Activated CD8-positive, alpha-beta T cell treated with anti-CD3 and anti-CD28 coated beads for 36 hours (primary cell): ENCODE measurements at regions not wholly inside any gene's neighbourhood (a gene's known extent, or its start where the extent isn't known, plus 50 kb on each side); places are given as distances from the start of the nearest gene placed in this dataset.

ENCODE experiments used
- ATAC-seq: fragments of 200-7000 bp; cut with Tn5 transposase; one replicate; pipeline ENCODE4 v1.10.0; 2021; ENCODE audit warnings: mild to moderate bottlenecking, moderate library complexity
- CTCF ChIA-PET: fragments of 350-600 bp; sonication (Branson Sonifier 250); formaldehyde crosslinking; loops from one replicate; lab custom pipeline; 2021; ENCODE audit warnings: antibody characterized with exemption; lab: Charles Lee
- POLR2A ChIA-PET: fragments of 350-600 bp; sonication (Branson Sonifier 250); formaldehyde crosslinking; loops from one replicate; lab custom pipeline; 2021; ENCODE audit warnings: antibody characterized with exemption; lab: Charles Lee
- DNase-seq: peaks from one replicate; pipeline ENCODE4 v3.0.0-alpha.2; 2020
- H3K27ac Mint-ChIP-seq: one replicate; pipeline ENCODE4 v1.8.0; 2021; ENCODE audit warnings: mild to moderate bottlenecking, mixed read lengths
- H3K27me3 Mint-ChIP-seq: one replicate; pipeline ENCODE4 v1.8.0; 2021; ENCODE audit warnings: mixed read lengths
- H3K36me3 Mint-ChIP-seq: one replicate; pipeline ENCODE4 v1.8.0; 2021; ENCODE audit warnings: low read depth, mixed read lengths
- H3K4me1 Mint-ChIP-seq: one replicate; pipeline ENCODE4 v1.8.0; 2021; ENCODE audit warnings: low read depth, mixed read lengths
- H3K4me3 Mint-ChIP-seq: one replicate; pipeline ENCODE4 v1.8.0; 2021; ENCODE audit warnings: mild to moderate bottlenecking, moderate library complexity, mixed read lengths
- H3K9me3 Mint-ChIP-seq: one replicate; pipeline ENCODE4 v1.8.0; 2021; ENCODE audit warnings: mixed read lengths
- intact Hi-C: fragments of 100-400 bp; cut with micrococcal nuclease; formaldehyde crosslinking; loops from one replicate; pipeline ENCODE4 v1.10.0; 2022
- TF ChIP-seq, protein P1 (sequence below): fragments of 200-600 bp; IDR thresholded peaks from one replicate; pipeline ENCODE4 v1.8.0; 2022; ENCODE audit warnings: antibody characterized with exemption, mild to moderate bottlenecking

DNA sequence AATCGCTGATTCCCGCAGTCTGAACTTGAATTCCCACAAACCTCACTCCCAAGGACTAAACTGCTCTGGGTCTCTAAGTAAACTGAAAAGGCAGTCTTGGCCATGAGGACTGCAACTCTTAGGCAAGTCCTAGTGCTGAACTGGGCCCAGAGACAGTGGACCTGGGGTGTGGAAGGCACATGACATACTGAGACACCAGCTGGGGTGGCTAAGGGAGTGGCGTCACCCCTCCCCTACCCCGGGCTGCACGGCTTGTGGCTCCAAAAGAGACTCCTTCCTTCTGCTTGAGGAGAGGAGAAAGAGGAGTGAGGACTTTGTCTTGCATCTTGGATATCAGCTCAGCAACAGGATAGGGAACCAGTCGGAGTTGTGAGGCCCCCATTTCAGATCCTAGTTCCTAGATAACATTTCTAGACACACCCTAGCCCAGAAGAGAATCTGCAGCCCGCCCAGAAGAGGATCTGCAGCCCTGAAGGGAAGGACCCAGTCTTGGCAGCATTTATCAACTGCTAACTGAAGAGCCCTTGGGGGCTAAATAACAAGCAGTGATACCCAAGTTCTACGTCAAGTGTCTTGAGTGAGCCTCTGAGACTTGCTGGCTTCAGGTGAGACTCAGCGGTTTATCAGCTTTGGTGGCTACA, 110.7 kb upstream of the C3orf80 start:
- Mint-ChIP-seq H3K27ac (no peak overlapping the region), H3K4me3 (no peak overlapping the region), H3K27me3 (peaks cover 12% of the 10 kb centered on the region), H3K36me3 (no peaks in the 10 kb centered on the region), H3K4me1 (no peaks in the 10 kb centered on the region), H3K9me3 (no peaks in the 10 kb centered on the region)
- POLR2A ChIA-PET: no interaction called here
- intact Hi-C loops: no loop called here
- TF ChIP-seq, protein P1, sequence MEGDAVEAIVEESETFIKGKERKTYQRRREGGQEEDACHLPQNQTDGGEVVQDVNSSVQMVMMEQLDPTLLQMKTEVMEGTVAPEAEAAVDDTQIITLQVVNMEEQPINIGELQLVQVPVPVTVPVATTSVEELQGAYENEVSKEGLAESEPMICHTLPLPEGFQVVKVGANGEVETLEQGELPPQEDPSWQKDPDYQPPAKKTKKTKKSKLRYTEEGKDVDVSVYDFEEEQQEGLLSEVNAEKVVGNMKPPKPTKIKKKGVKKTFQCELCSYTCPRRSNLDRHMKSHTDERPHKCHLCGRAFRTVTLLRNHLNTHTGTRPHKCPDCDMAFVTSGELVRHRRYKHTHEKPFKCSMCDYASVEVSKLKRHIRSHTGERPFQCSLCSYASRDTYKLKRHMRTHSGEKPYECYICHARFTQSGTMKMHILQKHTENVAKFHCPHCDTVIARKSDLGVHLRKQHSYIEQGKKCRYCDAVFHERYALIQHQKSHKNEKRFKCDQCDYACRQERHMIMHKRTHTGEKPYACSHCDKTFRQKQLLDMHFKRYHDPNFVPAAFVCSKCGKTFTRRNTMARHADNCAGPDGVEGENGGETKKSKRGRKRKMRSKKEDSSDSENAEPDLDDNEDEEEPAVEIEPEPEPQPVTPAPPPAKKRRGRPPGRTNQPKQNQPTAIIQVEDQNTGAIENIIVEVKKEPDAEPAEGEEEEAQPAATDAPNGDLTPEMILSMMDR: no peak
- ATAC-seq (no peak), DNase-seq (no peak)
- CTCF ChIA-PET: no interaction called here

DNA sequence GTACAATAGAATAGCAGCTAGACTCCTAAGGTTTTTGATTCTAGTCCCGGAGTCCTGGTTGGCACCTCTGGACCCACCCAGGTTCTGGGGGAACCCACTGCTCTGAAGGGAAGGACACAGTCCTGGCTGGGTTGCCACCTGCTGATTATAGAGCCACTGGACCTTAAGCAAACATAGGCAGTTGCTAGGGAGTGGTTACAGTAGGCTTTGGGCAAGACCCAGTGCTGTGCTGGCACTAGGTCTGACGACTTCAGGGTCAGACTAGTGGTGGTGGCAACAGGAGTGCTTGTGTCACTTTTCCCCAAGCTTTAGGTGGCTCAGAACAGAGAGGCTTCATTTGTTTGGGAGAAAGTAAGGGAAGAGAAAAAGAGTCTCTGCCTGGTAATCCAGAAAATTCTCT, 109.8 kb upstream of the C3orf80 start:
- Mint-ChIP-seq H3K27me3 (peaks cover 12% of the 10 kb centered on the region), H3K9me3 (peaks cover under 1% of the 10 kb centered on the region), H3K27ac (no peak overlapping the region), H3K4me1 (no peaks in the 10 kb centered on the region), H3K36me3 (no peaks in the 10 kb centered on the region), H3K4me3 (no peak overlapping the region)
- TF ChIP-seq, protein P1: no peak
- intact Hi-C loops: no loop called here
- ChIA-PET CTCF (no interaction called here), POLR2A (no interaction called here)
- no peak for ATAC-seq
- DNase-seq: no peak

DNA sequence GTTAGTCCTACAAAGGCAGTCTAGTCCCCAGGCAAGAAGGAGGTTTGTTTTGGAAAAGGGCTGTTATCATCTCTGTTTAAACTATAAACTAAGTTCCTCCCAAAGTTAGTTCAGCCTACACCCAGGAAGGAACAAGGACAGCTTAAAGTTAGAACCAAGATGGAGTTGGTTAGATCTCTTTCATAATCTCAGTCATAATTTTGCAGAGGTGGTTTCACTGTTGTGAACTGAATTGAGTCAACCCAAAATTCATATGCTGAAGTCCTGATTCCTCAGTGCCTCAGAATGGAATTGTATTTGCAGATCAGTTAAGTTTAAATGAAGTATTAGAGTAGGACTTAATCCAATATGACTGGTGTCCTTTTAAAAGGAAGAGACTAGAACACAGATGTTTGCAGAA, 101.0 kb upstream of the C3orf80 start:
- no peak for DNase-seq
- no peaks in the 10 kb centered on the region for H3K4me1 Mint-ChIP-seq

DNA sequence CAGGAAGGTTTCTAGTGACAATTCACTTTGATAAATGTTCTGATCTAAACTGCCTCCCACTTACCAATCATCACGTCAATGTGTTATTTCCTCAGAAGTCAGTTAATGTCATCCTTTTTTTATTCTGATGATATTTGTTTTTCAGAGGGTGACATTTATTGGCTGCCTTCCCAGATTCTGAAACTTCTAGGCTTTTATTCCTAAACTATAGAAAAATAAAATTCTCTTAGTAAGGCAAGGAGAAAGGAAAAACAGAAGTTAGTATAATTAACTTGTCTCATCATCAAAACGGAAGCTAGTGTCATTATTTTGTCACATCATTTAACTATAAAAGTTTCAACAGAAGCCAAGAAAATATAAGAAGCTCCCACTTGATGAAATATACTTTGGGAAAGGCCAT, 100.0 kb upstream of the C3orf80 start:
- POLR2A ChIA-PET: no interaction called here
- Mint-ChIP-seq H3K9me3 (peaks cover 2% of the 10 kb centered on the region), H3K4me3 (no peak overlapping the region), H3K36me3 (no peaks in the 10 kb centered on the region), H3K27ac (no peak overlapping the region), H3K4me1 (no peaks in the 10 kb centered on the region), H3K27me3 (peaks cover 6% of the 10 kb centered on the region)
- ATAC-seq (no peak), DNase-seq (no peak)
- intact Hi-C loops: no loop called here
- CTCF ChIA-PET: no interaction called here
- TF ChIP-seq, protein P1: no peak

More for the DNA sequence above, 101.0 kb upstream of the C3orf80 start:
- POLR2A ChIA-PET: no interaction called here
- TF ChIP-seq, protein P1: no peak
- CTCF ChIA-PET: no interaction called here
- H3K27me3 Mint-ChIP-seq: peaks cover 4% of the 10 kb centered on the region
- peaks cover 2% of the 10 kb centered on the region for H3K9me3 Mint-ChIP-seq
- ATAC-seq: no peak
- H3K27ac Mint-ChIP-seq: no peak overlapping the region
- H3K4me3 Mint-ChIP-seq: no peak overlapping the region
- intact Hi-C loops: no loop called here
- no peaks in the 10 kb centered on the region for H3K36me3 Mint-ChIP-seq

DNA sequence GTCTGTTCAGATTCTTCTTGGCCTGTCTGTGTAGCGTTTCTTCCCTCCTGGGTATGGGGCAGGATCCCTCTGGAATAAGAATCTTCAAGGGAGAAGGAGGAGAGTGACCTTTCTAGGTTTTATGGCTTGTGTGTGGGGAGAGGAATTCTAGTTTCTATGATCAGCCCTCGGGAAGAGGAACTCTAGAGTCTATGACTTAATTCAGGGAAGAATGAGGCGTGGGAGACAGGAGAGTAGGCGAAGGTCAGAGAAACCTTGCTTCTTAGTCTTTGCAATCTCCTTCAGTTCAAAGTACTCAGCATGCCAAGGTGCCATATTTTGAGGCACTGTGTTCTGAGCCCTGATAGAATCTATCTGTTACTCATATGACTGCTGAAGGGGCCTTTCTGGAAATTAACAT, 99.2 kb upstream of the C3orf80 start:
- CTCF ChIA-PET: no interaction called here
- intact Hi-C loops: no loop called here
- no peak for ATAC-seq
- H3K27ac Mint-ChIP-seq: no peak overlapping the region
- POLR2A ChIA-PET: no interaction called here
- no peaks in the 10 kb centered on the region for H3K9me3 Mint-ChIP-seq
- H3K27me3 Mint-ChIP-seq: peaks cover 6% of the 10 kb centered on the region
- TF ChIP-seq, protein P1: no peak
- no peak overlapping the region for H3K4me3 Mint-ChIP-seq
- H3K36me3 Mint-ChIP-seq: no peaks in the 10 kb centered on the region
- DNase-seq: no peak
- H3K4me1 Mint-ChIP-seq: no peaks in the 10 kb centered on the region
